ENCODE measurements at regions not wholly inside any gene's neighbourhood (a gene's known extent, or its start where the extent isn't known, plus 50 kb on each side); places are given as distances from the start of the nearest gene placed in this dataset.

DNA sequence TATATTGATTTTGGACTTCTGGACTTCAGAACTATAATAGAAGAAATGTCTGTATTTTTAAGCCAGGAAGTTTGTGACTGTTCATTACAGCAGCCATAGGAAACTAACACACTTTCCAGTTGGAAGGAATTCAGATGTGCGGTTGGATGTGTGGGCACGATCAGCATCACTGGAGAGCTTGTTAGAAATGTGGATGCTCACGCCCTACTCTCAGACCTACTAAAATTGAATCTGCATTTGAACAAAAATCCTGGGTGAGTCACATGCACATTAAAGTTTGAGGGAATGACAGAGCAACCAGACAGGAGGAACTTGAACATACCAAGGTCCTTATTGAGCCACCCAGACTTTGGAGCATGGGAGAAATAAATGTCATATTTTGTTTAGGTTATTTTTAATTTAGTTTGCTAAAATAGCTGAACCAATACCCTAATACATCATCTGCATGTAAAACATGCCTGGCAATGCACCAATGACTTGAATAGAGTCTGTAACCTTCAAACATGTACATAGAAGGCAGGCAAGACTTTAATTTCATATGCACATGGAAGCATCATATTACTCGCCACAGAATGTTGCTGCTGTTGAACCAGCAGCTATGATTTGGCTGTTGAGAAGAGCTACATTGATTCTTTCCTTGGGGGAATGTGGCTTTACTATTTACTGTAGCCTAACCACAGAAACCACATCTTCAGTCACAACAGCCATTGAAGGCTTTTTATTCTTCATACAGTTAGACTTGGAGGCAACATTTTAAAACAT is 346.2 kb downstream of the BARHL2 start:
- Mint-ChIP-seq H3K36me3 (ENCODE audit: low read depth) (no peaks in the 10 kb centered on the region), H3K4me1 (no peaks in the 10 kb centered on the region), H3K27me3 (ENCODE audit: low read depth) (no peaks in the 10 kb centered on the region), H3K9me3 (peaks cover 3% of the 10 kb centered on the region), H3K4me3 (no peak overlapping the region), H3K27ac (no peak overlapping the region)
- TF ChIP-seq, protein P1, sequence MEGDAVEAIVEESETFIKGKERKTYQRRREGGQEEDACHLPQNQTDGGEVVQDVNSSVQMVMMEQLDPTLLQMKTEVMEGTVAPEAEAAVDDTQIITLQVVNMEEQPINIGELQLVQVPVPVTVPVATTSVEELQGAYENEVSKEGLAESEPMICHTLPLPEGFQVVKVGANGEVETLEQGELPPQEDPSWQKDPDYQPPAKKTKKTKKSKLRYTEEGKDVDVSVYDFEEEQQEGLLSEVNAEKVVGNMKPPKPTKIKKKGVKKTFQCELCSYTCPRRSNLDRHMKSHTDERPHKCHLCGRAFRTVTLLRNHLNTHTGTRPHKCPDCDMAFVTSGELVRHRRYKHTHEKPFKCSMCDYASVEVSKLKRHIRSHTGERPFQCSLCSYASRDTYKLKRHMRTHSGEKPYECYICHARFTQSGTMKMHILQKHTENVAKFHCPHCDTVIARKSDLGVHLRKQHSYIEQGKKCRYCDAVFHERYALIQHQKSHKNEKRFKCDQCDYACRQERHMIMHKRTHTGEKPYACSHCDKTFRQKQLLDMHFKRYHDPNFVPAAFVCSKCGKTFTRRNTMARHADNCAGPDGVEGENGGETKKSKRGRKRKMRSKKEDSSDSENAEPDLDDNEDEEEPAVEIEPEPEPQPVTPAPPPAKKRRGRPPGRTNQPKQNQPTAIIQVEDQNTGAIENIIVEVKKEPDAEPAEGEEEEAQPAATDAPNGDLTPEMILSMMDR (IDR thresholded peaks at IDR 0.05; ENCODE audit: unreplicated experiment in 3 of 3): no peak

DNA sequence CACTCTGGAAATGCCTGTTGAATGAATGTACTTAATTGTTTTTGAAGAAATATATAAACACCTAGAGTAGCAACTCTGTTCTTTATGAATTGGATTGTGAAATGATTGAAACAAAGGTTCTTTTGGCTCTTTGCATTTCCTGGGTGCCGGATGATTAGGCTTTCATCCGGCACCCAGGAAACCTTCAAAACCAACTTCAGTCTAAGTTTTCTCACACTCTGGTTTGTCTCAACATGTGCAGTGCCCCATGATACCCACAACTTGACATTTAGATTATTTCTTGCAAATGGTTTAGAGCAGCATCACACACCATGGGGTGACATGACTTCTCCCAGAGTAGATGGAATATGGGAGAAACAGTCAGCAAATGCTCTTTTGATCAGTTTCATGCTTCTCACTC is 354.9 kb downstream of the BARHL2 start:
- Mint-ChIP-seq H3K36me3 (ENCODE audit: low read depth) (no peaks in the 10 kb centered on the region), H3K9me3 (peaks cover 4% of the 10 kb centered on the region), H3K4me3 (no peak overlapping the region), H3K4me1 (no peaks in the 10 kb centered on the region), H3K27ac (no peak overlapping the region), H3K27me3 (ENCODE audit: low read depth) (peaks cover 8% of the 10 kb centered on the region)
- TF ChIP-seq, protein P1 (IDR thresholded peaks at IDR 0.05; ENCODE audit: unreplicated experiment in 3 of 3): no peak

DNA sequence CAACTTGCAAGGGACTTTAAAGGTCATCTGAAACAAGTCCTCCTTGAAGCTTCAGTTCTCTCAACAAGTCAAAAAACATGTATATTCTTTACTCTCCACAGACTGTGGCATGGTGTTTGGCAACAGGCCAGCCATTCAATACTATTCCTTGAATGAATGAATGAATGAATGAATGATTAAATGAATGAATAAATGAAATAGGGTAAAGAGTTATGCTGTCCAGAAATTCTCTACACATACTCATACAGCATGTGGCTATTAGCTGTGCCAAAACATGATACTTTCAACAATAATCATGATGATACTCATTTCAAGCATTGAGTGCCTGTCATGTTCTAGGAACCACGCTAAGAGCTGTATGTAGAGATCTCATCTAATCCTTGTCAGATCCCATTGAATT is 356.1 kb downstream of the BARHL2 start:
- TF ChIP-seq, protein P1 (IDR thresholded peaks at IDR 0.05; ENCODE audit: unreplicated experiment in 3 of 3): no peak
- peaks cover 8% of the 10 kb centered on the region for H3K27me3 Mint-ChIP-seq (ENCODE audit: low read depth)

DNA sequence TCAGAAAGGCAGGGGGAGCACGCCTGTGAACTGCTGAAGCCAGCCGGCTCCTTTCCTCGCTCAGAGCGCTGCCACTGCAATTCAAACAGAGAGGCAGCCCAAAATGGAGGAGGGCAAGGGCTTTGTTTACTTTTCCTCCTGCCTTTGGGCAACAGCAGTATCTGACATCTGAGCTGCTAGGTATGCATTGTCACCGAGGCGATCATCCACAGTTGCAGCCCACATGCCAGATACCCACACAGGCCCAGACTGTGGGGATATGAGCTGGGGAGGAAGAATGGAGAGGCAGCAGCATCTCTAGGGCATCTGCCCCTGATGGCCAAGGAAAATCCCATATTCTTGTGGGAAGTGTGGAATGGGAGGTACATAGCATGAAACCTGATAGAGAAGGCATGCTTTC is 357.1 kb downstream of the BARHL2 start:
- peaks cover 9% of the 10 kb centered on the region for H3K27me3 Mint-ChIP-seq (ENCODE audit: low read depth)

More for the DNA sequence above, 356.1 kb downstream of the BARHL2 start:
- no peaks in the 10 kb centered on the region for H3K4me1 Mint-ChIP-seq
- no peaks in the 10 kb centered on the region for H3K36me3 Mint-ChIP-seq (ENCODE audit: low read depth)
- no peak overlapping the region for H3K4me3 Mint-ChIP-seq
- no peak overlapping the region for H3K27ac Mint-ChIP-seq
- H3K9me3 Mint-ChIP-seq: peaks cover 4% of the 10 kb centered on the region

DNA sequence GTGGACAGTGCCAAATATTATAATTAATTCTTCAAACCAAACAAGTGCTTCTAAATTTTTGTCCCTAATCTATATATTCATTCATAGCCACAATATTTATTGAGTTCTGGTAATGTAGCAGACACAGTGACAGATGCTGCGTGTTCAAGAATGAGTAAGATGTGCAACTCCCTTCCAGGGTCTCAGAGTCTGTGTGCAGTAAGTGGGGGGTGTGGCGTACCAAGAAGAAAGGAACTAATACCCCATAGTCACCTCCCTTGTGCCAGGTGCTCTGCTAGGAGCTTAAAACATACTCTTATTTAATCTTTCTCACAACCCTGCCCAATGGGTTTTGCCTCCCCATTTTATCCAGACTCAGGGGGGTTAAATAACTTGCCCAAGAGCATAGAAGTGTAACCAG is 358.7 kb downstream of the BARHL2 start:
- H3K4me1 Mint-ChIP-seq: no peaks in the 10 kb centered on the region
- H3K9me3 Mint-ChIP-seq: no peaks in the 10 kb centered on the region
- no peak overlapping the region for H3K27ac Mint-ChIP-seq
- no peaks in the 10 kb centered on the region for H3K36me3 Mint-ChIP-seq (ENCODE audit: low read depth)
- H3K27me3 Mint-ChIP-seq (ENCODE audit: low read depth): peaks cover 8% of the 10 kb centered on the region
- TF ChIP-seq, protein P1 (IDR thresholded peaks at IDR 0.05; ENCODE audit: unreplicated experiment in 3 of 3): no peak
- no peak overlapping the region for H3K4me3 Mint-ChIP-seq

More for the DNA sequence above, 357.1 kb downstream of the BARHL2 start:
- peaks cover 2% of the 10 kb centered on the region for H3K9me3 Mint-ChIP-seq
- no peak overlapping the region for H3K4me3 Mint-ChIP-seq
- H3K4me1 Mint-ChIP-seq: no peaks in the 10 kb centered on the region
- TF ChIP-seq, protein P1 (IDR thresholded peaks at IDR 0.05; ENCODE audit: unreplicated experiment in 3 of 3): no peak
- H3K27ac Mint-ChIP-seq: no peak overlapping the region
- H3K36me3 Mint-ChIP-seq (ENCODE audit: low read depth): no peaks in the 10 kb centered on the region

DNA sequence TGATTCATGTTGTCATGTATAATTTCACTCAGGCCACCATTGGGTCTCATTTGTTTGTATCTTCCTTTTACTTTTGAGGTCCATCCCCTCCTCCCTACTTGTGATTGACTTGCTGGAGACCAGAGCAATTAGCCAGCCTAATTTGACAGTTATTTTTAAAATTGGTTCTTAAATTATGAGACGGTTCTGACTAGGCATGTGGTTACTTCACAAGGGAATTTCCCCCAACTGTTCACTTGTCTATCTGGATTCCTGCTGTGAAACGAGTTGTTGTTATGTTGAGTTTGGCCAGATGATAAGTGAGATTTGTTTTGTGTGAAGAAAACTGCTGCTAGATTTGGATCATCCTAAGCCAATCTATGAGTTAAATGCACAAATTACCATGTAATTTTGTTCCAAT is 359.1 kb downstream of the BARHL2 start:
- Mint-ChIP-seq H3K9me3 (no peaks in the 10 kb centered on the region), H3K4me1 (no peaks in the 10 kb centered on the region), H3K4me3 (no peak overlapping the region), H3K36me3 (ENCODE audit: low read depth) (no peaks in the 10 kb centered on the region), H3K27me3 (ENCODE audit: low read depth) (peaks cover 8% of the 10 kb centered on the region), H3K27ac (no peak overlapping the region)
- TF ChIP-seq, protein P1 (IDR thresholded peaks at IDR 0.05; ENCODE audit: unreplicated experiment in 3 of 3): no peak
